COR-L47 (cell line): ENCODE measurements at regions not wholly inside any gene's neighbourhood (a gene's known extent, or its start where the extent isn't known, plus 50 kb on each side); places are given as distances from the start of the nearest gene placed in this dataset.

Experiments used
- DNase-seq: peaks from one replicate; lab custom pipeline; 2025; lab: John Stamatoyannopoulos, UW

GRCh38 chr14:31965735-31966598 lies 111.1 kb upstream of the ARHGAP5 start:
- DNase-seq, result no peak

GRCh38 chr14:31966896-31967668 lies 110.0 kb upstream of the ARHGAP5 start:
- no peak for DNase-seq

- DNase-seq, result no peak
Measured at GRCh38 chr14:31967669-31967975, 109.5 kb upstream of the ARHGAP5 start.

- no peak for DNase-seq
Measured at GRCh38 chr14:31968107-31968810, 108.8 kb upstream of the ARHGAP5 start.

- no peak for DNase-seq
Measured at GRCh38 chr14:31968956-31969698, 108.0 kb upstream of the ARHGAP5 start.

GRCh38 chr14:31969699-31970240 lies 107.3 kb upstream of the ARHGAP5 start:
- no peak for DNase-seq

GRCh38 chr14:31970744-31971143 lies 106.4 kb upstream of the ARHGAP5 start:
- DNase-seq, result no peak

GRCh38 chr14:31971612-31972011 lies 105.5 kb upstream of the ARHGAP5 start:
- no peak for DNase-seq

- DNase-seq, result no peak
Measured at GRCh38 chr14:31977001-31977556, 100.0 kb upstream of the ARHGAP5 start.

- DNase-seq, result no peak
Measured at GRCh38 chr14:31978423-31978822, 98.7 kb upstream of the ARHGAP5 start.

GRCh38 chr14:31982642-31983041 lies 94.5 kb upstream of the ARHGAP5 start:
- DNase-seq, result no peak

GRCh38 chr14:31986405-31986804 lies 90.7 kb upstream of the ARHGAP5 start:
- no peak for DNase-seq

- no peak for DNase-seq
Measured at GRCh38 chr14:31987721-31988120, 89.4 kb upstream of the ARHGAP5 start.

GRCh38 chr14:31988244-31988643 lies 88.9 kb upstream of the ARHGAP5 start:
- DNase-seq, result no peak

GRCh38 chr14:31990183-31990857 lies 86.8 kb upstream of the ARHGAP5 start:
- DNase-seq, result no peak

- DNase-seq, result no peak
Measured at GRCh38 chr14:31990926-31991572, 86.1 kb upstream of the ARHGAP5 start.

GRCh38 chr14:31992011-31992447 lies 85.1 kb upstream of the ARHGAP5 start:
- no peak for DNase-seq

GRCh38 chr14:31993521-31993951 lies 83.6 kb upstream of the ARHGAP5 start:
- DNase-seq, result no peak

- DNase-seq, result no peak
Measured at GRCh38 chr14:31994391-31995033, 82.6 kb upstream of the ARHGAP5 start.

- DNase-seq, result no peak
Measured at GRCh38 chr14:32003585-32003984, 73.5 kb upstream of the ARHGAP5 start.
